Fibroblast of lung (primary cell): ENCODE measurements at regions not wholly inside any gene's neighbourhood (a gene's known extent, or its start where the extent isn't known, plus 50 kb on each side); places are given as distances from the start of the nearest gene placed in this dataset.

Experiments used
- DNase-seq, 2 donors: peaks; one replicate each; pipeline versions ENCODE4 v3.0.0 to v3.0.0-alpha.2; 2010; ENCODE audit warnings: low read depth in 2 of 2
- H2AFZ ChIP-seq: 2 replicates; pipeline ENCODE4 v1.5.1; 2012; ENCODE audit warnings: low read length, control low read depth, inconsistent platforms
- H3K27ac ChIP-seq: 2 replicates; pipeline ENCODE4 v1.5.1; 2011; ENCODE audit warnings: low read length, control low read depth; ENCODE audit not compliant: insufficient read depth
- H3K27me3 ChIP-seq: 2 replicates; pipeline ENCODE4 v1.5.1; 2011; ENCODE audit warnings: mild to moderate bottlenecking, low read length; ENCODE audit not compliant: control insufficient read depth, insufficient read depth
- H3K36me3 ChIP-seq: 2 replicates; pipeline ENCODE4 v1.5.1; 2011; ENCODE audit warnings: low read length; ENCODE audit not compliant: control insufficient read depth, insufficient read depth
- H3K4me1 ChIP-seq: 2 replicates; pipeline ENCODE4 v1.5.1; 2011; ENCODE audit warnings: low read length; ENCODE audit not compliant: control insufficient read depth, insufficient read depth; ENCODE audit errors: extremely low read depth
- H3K4me2 ChIP-seq: 2 replicates; pipeline ENCODE4 v1.5.1; 2011; ENCODE audit warnings: low read length, control low read depth; ENCODE audit not compliant: insufficient read depth; ENCODE audit errors: extremely low read depth
- H3K4me3 ChIP-seq, 4 experiments: fragments of 200-600 bp in 1 of 4; sonication (generic) in 1 of 4; replicated peaks in 1 of 4; 2 replicates each; pipeline ENCODE4 v1.5.1; 2011 to 2016; ENCODE audit warnings: low read length in 4 of 4, low read depth in 3 of 4, mild to moderate bottlenecking in 3 of 4, control low read depth in 2 of 4, inconsistent platforms in 1 of 4, mixed read lengths in 1 of 4; ENCODE audit not compliant: insufficient read depth in 1 of 4; ENCODE audit errors: control extremely low read depth in 1 of 4
- H3K79me2 ChIP-seq: 2 replicates; pipeline ENCODE4 v1.5.1; 2012; ENCODE audit warnings: mild to moderate bottlenecking, low read length, inconsistent platforms; ENCODE audit not compliant: control insufficient read depth, insufficient read depth
- H3K9ac ChIP-seq: 2 replicates; pipeline ENCODE4 v1.5.1; 2011; ENCODE audit warnings: mild to moderate bottlenecking, low read length, control low read depth; ENCODE audit not compliant: insufficient read depth
- H3K9me3 ChIP-seq: 2 replicates; pipeline ENCODE4 v1.5.1; 2012; ENCODE audit warnings: low read depth, low read length; ENCODE audit not compliant: control insufficient read depth, insufficient read depth
- H4K20me1 ChIP-seq: 2 replicates; pipeline ENCODE4 v1.5.1; 2011; ENCODE audit warnings: low read length; ENCODE audit not compliant: control insufficient read depth, insufficient read depth; ENCODE audit errors: extremely low read depth
- EZH2 ChIP-seq: IDR thresholded peaks from 2 replicates; pipeline ENCODE4 v1.5.1; 2012; ENCODE audit warnings: low read length, control low read depth, mild to moderate bottlenecking; ENCODE audit errors: missing control alignments
- TF ChIP-seq, protein P1 (sequence below), 2 donors: IDR thresholded peaks in 1 of 2; conservative IDR thresholded peaks in 1 of 2; 1 replicate in 1 of 2; 2 replicates in 1 of 2; pipeline ENCODE4 v1.5.1; 2011 to 2012; ENCODE audit warnings: low read length in 2 of 2, control low read depth in 1 of 2, inconsistent platforms in 1 of 2, low read depth in 1 of 2, mild to moderate bottlenecking in 1 of 2

DNA sequence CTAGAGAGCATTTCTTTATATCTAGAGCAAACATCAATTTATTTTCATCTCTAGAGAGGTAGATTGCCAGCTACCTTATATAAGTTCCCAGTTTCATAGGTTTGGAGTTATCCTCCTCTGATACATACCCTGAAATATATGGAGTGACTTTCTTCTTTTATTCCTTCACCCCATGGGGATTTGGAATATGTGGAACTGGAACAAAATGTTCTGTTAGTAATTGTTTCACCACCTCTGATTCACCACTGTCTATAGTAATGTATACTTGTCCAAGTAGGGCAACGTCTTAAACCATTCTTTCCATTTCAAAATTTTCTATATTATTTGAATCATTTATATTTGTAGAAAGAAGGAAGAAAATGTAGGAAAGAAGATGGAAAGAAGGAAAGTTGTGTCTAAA lies 511.2 kb upstream of the KCND2 start:
- H3K4me2 ChIP-seq = no peak overlapping the region
- no peaks in the 10 kb centered on the region for H3K36me3 ChIP-seq
- no peaks in the 10 kb centered on the region for H3K27me3 ChIP-seq
- no peak overlapping the region for H3K9ac ChIP-seq
- TF ChIP-seq, protein P1, sequence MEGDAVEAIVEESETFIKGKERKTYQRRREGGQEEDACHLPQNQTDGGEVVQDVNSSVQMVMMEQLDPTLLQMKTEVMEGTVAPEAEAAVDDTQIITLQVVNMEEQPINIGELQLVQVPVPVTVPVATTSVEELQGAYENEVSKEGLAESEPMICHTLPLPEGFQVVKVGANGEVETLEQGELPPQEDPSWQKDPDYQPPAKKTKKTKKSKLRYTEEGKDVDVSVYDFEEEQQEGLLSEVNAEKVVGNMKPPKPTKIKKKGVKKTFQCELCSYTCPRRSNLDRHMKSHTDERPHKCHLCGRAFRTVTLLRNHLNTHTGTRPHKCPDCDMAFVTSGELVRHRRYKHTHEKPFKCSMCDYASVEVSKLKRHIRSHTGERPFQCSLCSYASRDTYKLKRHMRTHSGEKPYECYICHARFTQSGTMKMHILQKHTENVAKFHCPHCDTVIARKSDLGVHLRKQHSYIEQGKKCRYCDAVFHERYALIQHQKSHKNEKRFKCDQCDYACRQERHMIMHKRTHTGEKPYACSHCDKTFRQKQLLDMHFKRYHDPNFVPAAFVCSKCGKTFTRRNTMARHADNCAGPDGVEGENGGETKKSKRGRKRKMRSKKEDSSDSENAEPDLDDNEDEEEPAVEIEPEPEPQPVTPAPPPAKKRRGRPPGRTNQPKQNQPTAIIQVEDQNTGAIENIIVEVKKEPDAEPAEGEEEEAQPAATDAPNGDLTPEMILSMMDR (conservative IDR thresholded peaks at IDR 0.05 in 1 of 2, IDR thresholded peaks at IDR 0.05 in 1 of 2; ENCODE audit: low read depth in 1 of 2, low read length in 2 of 2) = no peak
- TF ChIP-seq EZH2 = no peak
- H3K27ac ChIP-seq = no peak overlapping the region
- no peaks in the 10 kb centered on the region for H4K20me1 ChIP-seq
- H2AFZ ChIP-seq = no peak overlapping the region
- DNase-seq = peak in 1 of 2 donors; percentile 14
- no peak overlapping the region for H3K4me3 ChIP-seq
- no peaks in the 10 kb centered on the region for H3K4me1 ChIP-seq
- H3K79me2 ChIP-seq = no peaks in the 10 kb centered on the region
- no peaks in the 10 kb centered on the region for H3K9me3 ChIP-seq

DNA sequence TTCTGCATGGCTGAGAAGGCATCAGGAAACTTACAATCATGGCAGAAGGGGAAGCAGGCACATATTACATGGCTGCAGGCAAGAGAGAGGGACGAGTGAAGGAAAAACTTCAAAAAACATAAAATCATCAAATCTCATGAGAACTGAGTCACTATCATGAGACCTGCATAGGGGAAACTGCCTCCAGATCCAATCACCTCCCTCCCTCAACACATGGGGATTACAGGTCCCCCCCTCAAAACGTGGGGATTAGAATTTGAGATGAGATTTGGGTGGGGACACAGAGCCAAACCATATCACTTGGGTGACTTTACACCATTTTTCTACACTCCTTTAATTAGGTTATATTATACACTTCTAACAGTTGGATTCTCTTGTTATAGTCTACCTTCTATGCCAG lies 490.7 kb upstream of the KCND2 start:
- H2AFZ ChIP-seq = no peak overlapping the region
- H4K20me1 ChIP-seq = no peaks in the 10 kb centered on the region
- no peak for DNase-seq
- no peaks in the 10 kb centered on the region for H3K36me3 ChIP-seq
- H3K27ac ChIP-seq = no peak overlapping the region
- H3K27me3 ChIP-seq = no peaks in the 10 kb centered on the region
- TF ChIP-seq EZH2 = no peak
- TF ChIP-seq, protein P1 (conservative IDR thresholded peaks at IDR 0.05 in 1 of 2, IDR thresholded peaks at IDR 0.05 in 1 of 2; ENCODE audit: low read depth in 1 of 2, low read length in 2 of 2) = no peak
- H3K79me2 ChIP-seq = no peaks in the 10 kb centered on the region
- no peaks in the 10 kb centered on the region for H3K9me3 ChIP-seq
- no peak overlapping the region for H3K9ac ChIP-seq
- H3K4me2 ChIP-seq = no peak overlapping the region
- H3K4me3 ChIP-seq = no peak overlapping the region
- no peaks in the 10 kb centered on the region for H3K4me1 ChIP-seq

DNA sequence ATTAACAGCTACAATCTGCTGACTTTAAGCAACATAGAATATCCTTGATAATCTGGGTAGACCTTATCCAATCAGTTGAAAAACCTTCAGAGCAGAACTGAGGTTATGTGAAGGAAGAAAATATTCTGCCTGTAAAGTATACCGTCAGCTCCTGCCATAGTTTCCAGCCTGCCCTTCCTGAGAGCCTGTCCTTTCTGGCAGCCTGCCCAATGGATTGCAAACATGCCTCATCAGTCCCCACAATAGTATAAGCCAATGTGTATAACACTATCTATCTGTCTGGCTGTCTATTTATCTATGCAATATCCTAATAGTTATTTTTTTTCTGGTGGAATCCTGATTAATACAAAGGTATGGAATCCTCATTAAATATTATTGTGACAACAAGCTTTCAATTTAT lies 489.2 kb upstream of the KCND2 start:
- peak; percentile 36 to 49 for DNase-seq
- no peak overlapping the region for H3K4me3 ChIP-seq

More for the DNA sequence above, 489.2 kb upstream of the KCND2 start:
- H3K4me2 ChIP-seq = no peak overlapping the region
- H3K27me3 ChIP-seq = no peaks in the 10 kb centered on the region
- H3K27ac ChIP-seq = no peak overlapping the region
- TF ChIP-seq, protein P1 (conservative IDR thresholded peaks at IDR 0.05 in 1 of 2, IDR thresholded peaks at IDR 0.05 in 1 of 2; ENCODE audit: low read depth in 1 of 2, low read length in 2 of 2) = no peak
- TF ChIP-seq EZH2 = no peak
- no peak overlapping the region for H2AFZ ChIP-seq
- no peaks in the 10 kb centered on the region for H3K36me3 ChIP-seq
- H3K79me2 ChIP-seq = no peaks in the 10 kb centered on the region
- no peaks in the 10 kb centered on the region for H4K20me1 ChIP-seq
- no peaks in the 10 kb centered on the region for H3K4me1 ChIP-seq
- no peak overlapping the region for H3K9ac ChIP-seq
- no peaks in the 10 kb centered on the region for H3K9me3 ChIP-seq
